HG02981 (cell line): ENCODE measurements at regions not wholly inside any gene's neighbourhood (a gene's known extent, or its start where the extent isn't known, plus 50 kb on each side); places are given as distances from the start of the nearest gene placed in this dataset.

Source experiments
- ATAC-seq: cut with Tn5 transposase; IDR thresholded peaks from one replicate; pipeline ENCODE4 v1.9.1; 2021; ENCODE audit warnings: mild to moderate bottlenecking, moderate library complexity; ENCODE audit not compliant: unreplicated experiment

- ATAC-seq = no peak
Observed at GRCh38 chr20:7379621-7380220, 560.5 kb downstream of the HAO1 start.

- no peak for ATAC-seq
Observed at GRCh38 chr20:7383216-7383615, 557.0 kb downstream of the HAO1 start.

GRCh38 chr20:7387638-7388193, 552.5 kb downstream of the HAO1 start:
- ATAC-seq = no peak

GRCh38 chr20:7389216-7389615, 551.0 kb downstream of the HAO1 start:
- no peak for ATAC-seq

GRCh38 chr20:7392542-7393206, 547.6 kb downstream of the HAO1 start:
- no peak for ATAC-seq

GRCh38 chr20:7399114-7399513, 541.1 kb downstream of the HAO1 start:
- ATAC-seq = no peak

- ATAC-seq = no peak
Observed at GRCh38 chr20:7399575-7399974, 540.7 kb downstream of the HAO1 start.

GRCh38 chr20:7406671-7407070, 533.6 kb downstream of the HAO1 start:
- no peak for ATAC-seq

GRCh38 chr20:7410150-7410549, 530.1 kb downstream of the HAO1 start:
- no peak for ATAC-seq

- ATAC-seq = no peak
Observed at GRCh38 chr20:7411075-7411474, 529.2 kb downstream of the HAO1 start.

- ATAC-seq = no peak
Observed at GRCh38 chr20:7415427-7415826, 524.8 kb downstream of the HAO1 start.

- no peak for ATAC-seq
Observed at GRCh38 chr20:7416382-7416781, 523.9 kb downstream of the HAO1 start.

GRCh38 chr20:7420345-7420744, 519.9 kb downstream of the HAO1 start:
- no peak for ATAC-seq

GRCh38 chr20:7426890-7427496, 513.3 kb downstream of the HAO1 start:
- no peak for ATAC-seq

- ATAC-seq = no peak
Observed at GRCh38 chr20:7428946-7429345, 511.3 kb downstream of the HAO1 start.

GRCh38 chr20:7432612-7433011, 507.6 kb downstream of the HAO1 start:
- ATAC-seq = no peak

GRCh38 chr20:7437311-7437710, 502.9 kb downstream of the HAO1 start:
- ATAC-seq = no peak

GRCh38 chr20:7449269-7449668, 491.0 kb downstream of the HAO1 start:
- ATAC-seq = no peak

GRCh38 chr20:7452890-7453289, 487.4 kb downstream of the HAO1 start:
- no peak for ATAC-seq

- ATAC-seq = no peak
Observed at GRCh38 chr20:7454047-7454446, 486.2 kb downstream of the HAO1 start.

GRCh38 chr20:7458459-7458858, 481.8 kb downstream of the HAO1 start:
- ATAC-seq = no peak

GRCh38 chr20:7459083-7459482, 481.2 kb downstream of the HAO1 start:
- no peak for ATAC-seq
